Amniotic stem cell (primary cell): ENCODE measurements at regions not wholly inside any gene's neighbourhood (a gene's known extent, or its start where the extent isn't known, plus 50 kb on each side); places are given as distances from the start of the nearest gene placed in this dataset.
A peak's percentile ranks its signal among the peaks of the same experiment; 100 is the strongest.
"Not testable (repeated sequence)": the region's sequence is repeated elsewhere in the genome, so short reads cannot be mapped to it uniquely, and the experiment has no call there.

Experiments used
- DNase-seq: peaks from one replicate; lab custom pipeline; 2025; lab: John Stamatoyannopoulos, UW

DNA sequence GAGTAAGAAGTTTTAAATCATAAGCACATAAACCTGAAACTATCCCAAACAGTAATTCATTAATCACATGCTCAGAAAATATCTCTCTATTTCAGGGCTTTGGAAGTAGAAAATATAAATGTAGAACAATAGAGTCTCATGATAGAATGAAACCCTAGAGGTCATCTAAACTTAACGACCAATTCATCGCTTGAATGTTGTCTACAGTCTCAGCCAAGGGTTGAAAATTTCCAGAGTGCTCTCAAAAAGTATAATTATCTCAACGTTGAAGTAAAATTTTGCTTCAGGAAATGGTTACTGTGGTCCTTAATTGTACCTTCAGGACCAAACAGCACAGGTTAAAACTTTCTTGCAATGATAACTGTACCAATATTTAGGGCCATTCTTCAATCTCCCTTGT, 1053.6 kb upstream of the SEL1L start:
- DNase-seq, result no peak

- DNase-seq, result no peak
Measured at GRCh38 chr14:82595466-82595865, 1061.8 kb upstream of the SEL1L start.

DNA sequence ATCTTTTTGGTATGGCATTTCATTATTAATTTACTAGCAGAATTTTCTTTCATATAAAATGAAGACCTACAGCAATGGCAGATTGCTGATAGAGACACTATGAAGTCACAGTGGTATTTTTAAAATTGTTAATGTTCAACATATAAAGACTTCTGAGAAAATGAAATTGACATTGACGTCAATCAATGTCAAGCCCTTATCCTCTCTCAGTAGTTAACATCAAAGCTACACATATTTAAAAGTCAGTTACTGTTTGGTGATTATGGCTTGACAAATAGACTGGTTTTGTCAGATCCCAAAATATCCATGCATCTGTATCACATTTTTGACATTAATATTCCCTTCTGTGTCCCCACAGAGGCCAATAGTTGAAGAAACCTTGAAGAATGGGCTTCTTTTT, 1069.1 kb upstream of the SEL1L start:
- no peak for DNase-seq

- DNase-seq, result no peak
Measured at GRCh38 chr14:82604819-82605218, 1071.2 kb upstream of the SEL1L start.

GRCh38 chr14:82621881-82622450, 1088.3 kb upstream of the SEL1L start:
- no peak for DNase-seq

- DNase-seq, result no peak
Measured at GRCh38 chr14:82626156-82627066, 1092.8 kb upstream of the SEL1L start.

GRCh38 chr14:82635915-82636314, 1102.3 kb upstream of the SEL1L start:
- no peak for DNase-seq

- DNase-seq, result no peak
Measured at GRCh38 chr14:82636426-82636825, 1102.8 kb upstream of the SEL1L start.

DNA sequence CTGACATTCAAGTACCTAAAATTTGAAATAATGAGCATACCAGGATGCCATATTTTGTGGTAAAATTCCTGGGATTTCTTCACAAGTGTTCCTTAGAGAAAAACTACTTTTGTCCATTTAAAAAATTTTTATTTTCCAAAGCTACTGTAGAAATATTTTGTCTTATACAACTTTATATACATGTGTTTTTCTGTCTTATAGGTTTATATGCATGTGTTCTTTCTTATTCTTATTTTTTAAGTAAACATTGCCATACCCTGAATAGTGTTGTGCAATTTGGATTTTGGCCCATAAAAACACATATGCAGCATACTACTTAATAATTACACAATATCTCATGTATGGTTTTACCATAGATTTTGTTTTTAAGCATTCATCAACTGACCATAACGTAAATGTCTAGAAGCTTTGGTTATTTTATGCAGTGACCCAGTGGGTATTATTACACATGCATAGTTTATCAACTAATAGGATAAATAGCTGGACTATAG, 1107.4 kb upstream of the SEL1L start:
- DNase-seq, result no peak

DNA sequence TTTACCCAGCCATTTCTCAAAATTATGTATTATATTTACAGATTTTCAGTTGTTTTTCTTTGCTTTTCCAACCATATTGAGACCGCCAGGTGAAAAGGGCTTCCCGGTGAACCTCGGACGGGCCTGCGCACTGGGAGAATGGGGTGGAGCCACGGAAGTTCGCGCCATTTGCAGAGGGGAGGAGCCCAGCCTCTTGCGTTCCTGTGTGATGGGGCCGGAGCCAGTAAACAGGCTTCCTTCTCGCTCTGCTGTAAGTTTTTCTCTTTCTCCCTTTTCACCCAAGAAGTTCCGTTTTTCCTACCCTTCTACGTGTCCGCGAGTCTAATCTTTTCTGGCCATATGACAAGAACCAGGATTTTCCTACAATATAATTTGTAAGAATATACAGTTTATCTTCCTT, 1108.8 kb upstream of the SEL1L start:
- no peak for DNase-seq

GRCh38 chr14:82647088-82647810, 1113.6 kb upstream of the SEL1L start:
- no peak for DNase-seq

DNA sequence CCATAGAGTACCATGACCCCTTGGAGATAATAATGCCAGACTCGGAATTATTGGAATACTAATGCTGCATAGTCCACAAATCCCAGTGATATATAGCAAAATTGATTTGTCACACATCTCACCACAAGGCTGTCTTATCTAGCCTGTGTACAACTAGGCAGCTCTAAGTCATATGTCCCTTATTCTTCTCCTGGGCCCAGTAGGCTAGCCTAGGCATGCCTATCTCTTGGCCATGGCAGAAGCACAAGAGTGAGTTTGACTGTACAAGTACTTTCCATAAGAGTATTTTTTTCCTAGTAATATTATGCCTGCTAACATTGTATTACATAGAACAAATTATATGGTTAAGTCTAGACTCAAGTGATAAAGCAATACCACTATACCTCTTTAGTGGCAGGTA, 1122.1 kb upstream of the SEL1L start:
- no peak for DNase-seq

DNA sequence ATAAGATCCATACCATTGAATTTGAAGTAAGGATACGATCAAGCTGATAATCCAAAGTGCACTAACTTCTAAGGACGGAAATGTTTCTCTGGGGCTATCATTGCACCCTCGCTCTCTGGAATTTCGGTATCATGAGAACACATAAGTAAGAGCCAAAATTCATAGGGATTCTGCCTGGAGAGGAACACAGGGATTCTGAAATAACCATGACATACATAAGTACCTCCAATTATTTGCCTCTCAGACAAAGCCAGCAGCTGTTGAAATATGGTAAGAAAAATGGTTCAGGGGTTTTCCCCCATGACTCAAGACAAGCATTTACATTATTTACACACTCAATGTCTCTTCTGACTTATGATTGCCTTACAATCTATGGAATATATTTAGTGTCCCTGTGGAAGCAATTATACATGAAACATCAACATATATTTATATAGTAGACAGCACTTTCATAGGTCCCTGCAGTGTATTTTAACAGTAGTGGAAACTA, 1123.6 kb upstream of the SEL1L start:
- no peak for DNase-seq

GRCh38 chr14:82661258-82661657, 1127.6 kb upstream of the SEL1L start:
- DNase-seq, result no peak

GRCh38 chr14:82667006-82667405, 1133.4 kb upstream of the SEL1L start:
- no peak for DNase-seq

DNA sequence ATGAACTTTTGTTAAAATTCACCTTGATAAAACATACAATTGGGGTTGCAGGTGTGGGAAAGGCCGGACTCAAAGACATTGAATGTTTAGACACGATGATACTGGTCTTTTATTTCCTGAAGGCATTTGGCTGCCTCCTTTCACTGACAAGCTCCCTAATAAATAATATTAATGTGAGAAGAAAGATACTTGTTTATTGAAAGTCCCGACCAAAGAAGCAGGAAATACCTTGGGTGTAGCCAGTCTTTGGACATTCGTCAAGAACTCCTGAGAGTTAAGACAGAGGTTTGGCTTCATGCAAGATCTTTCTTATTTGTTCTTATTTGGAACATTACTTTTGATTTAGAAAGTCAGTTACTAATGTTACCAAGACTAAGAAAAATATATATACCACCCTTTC, 1133.8 kb upstream of the SEL1L start:
- DNase-seq, result no peak

GRCh38 chr14:82676403-82676802, 1142.8 kb upstream of the SEL1L start:
- DNase-seq, result no peak

GRCh38 chr14:82689948-82690347, 1156.3 kb upstream of the SEL1L start:
- DNase-seq, result no peak

DNA sequence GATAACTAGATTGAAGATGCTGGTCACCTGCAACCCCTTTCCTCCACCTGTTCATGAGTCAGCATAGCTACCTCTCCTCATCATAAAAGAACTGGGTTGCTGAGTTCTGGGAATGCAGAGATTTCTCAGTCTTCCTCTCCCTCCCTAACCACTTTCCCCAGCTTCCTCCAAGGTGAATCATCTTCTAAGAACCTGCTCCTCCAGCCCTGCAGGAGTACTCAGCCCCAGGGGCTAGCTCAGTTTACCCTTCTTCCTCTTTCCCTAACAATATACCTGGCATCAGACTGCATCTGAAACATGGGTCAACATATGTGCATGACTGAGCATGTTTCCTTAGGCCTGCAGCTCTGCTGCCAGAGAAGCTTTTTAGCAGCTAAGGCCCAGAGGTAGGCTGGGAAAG, 1157.5 kb upstream of the SEL1L start:
- DNase-seq, result not testable (repeated sequence)

DNA sequence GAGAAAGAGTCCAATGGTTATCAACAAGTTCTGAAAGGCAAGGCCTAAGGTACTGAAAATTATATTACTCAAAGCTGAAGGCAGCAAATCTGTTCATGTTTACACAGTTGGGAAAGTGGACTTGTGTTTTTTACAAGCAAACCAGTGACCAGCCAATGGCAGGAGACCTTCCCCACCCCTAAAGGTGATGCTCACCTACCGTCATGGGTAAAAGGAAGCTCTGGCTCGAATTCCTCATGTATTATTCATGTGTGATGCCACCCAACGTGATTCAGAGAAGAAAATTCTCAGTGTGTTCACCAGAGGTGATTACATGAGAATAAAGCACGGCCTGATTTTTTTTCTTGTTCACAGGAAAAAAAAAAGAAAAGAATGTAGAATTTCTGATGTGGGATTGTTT, 1161.2 kb upstream of the SEL1L start:
- no peak for DNase-seq

- DNase-seq, result no peak
Measured at GRCh38 chr14:82704218-82704617, 1170.6 kb upstream of the SEL1L start.

- peak; percentile 3 for DNase-seq
Measured at GRCh38 chr14:82710267-82710841, 1176.7 kb upstream of the SEL1L start.
